Colonic mucosa (tissue), 4 donors: ENCODE measurements at regions not wholly inside any gene's neighbourhood (a gene's known extent, or its start where the extent isn't known, plus 50 kb on each side); places are given as distances from the start of the nearest gene placed in this dataset.

Experiments
- DNase-seq: peaks from one replicate; pipeline ENCODE4 v3.0.0-alpha.2; 2020
- H3K27ac ChIP-seq: fragments of 200-600 bp; one replicate; pipeline ENCODE4 v1.8.0; 2021
- H3K27me3 ChIP-seq: fragments of 200-600 bp; one replicate; pipeline ENCODE4 v1.8.0; 2021
- H3K36me3 ChIP-seq: fragments of 200-600 bp; one replicate; pipeline ENCODE4 v1.8.0; 2021
- H3K4me1 ChIP-seq: fragments of 200-600 bp; one replicate; pipeline ENCODE4 v1.8.0; 2021; ENCODE audit warnings: mild to moderate bottlenecking
- H3K4me3 ChIP-seq: fragments of 200-600 bp; one replicate; pipeline ENCODE4 v1.8.0; 2021
- H3K9ac ChIP-seq, 2 donors: one replicate each; pipeline ENCODE4 v1.7.0; 2013; ENCODE audit warnings: control low read depth in 2 of 2, low read depth in 2 of 2, low read length in 2 of 2
- H3K9me3 ChIP-seq: fragments of 200-600 bp; one replicate; pipeline ENCODE4 v1.8.0; 2021
- CTCF ChIP-seq: fragments of 200-600 bp; IDR thresholded peaks from one replicate; pipeline ENCODE4 v1.8.0; 2022; ENCODE audit warnings: antibody characterized with exemption, mild to moderate bottlenecking
- intact Hi-C: fragments of 100-400 bp; cut with DNase I; formaldehyde crosslinking; loops from one replicate; pipeline ENCODE4 v1.14.1; 2022
- donor health status: healthy.
- donor health status: DM: no; HTN: no; CAD: no.
- donor health status: DM: no; HTN: no; CAD: no.

- Histone ChIP-seq H3K27me3 (no peaks in the 10 kb centered on the region), H3K9ac (no peak overlapping the region), H3K4me3 (no peak overlapping the region), H3K9me3 (no peaks in the 10 kb centered on the region), H3K4me1 (no peaks in the 10 kb centered on the region), H3K36me3 (no peaks in the 10 kb centered on the region), H3K27ac (no peak overlapping the region)
- no peak for TF ChIP-seq CTCF
- no peak for DNase-seq
- intact Hi-C loops, result no loop called here
These were observed 74.5 kb upstream of the CALM2 start for GRCh38 chr2:47250586-47251403.

GRCh38 chr2:47249931-47250330 is 73.6 kb upstream of the CALM2 start:
- Histone ChIP-seq H3K9me3 (no peaks in the 10 kb centered on the region), H3K27me3 (no peaks in the 10 kb centered on the region), H3K9ac (no peak overlapping the region), H3K4me3 (no peak overlapping the region), H3K27ac (no peak overlapping the region), H3K36me3 (no peaks in the 10 kb centered on the region), H3K4me1 (no peaks in the 10 kb centered on the region)
- DNase-seq, result no peak
- intact Hi-C loops, result no loop called here
- TF ChIP-seq CTCF, result no peak

GRCh38 chr2:47249157-47249900 is 73.0 kb upstream of the CALM2 start:
- no peak overlapping the region for H3K27ac ChIP-seq
- no peak for TF ChIP-seq CTCF
- no peaks in the 10 kb centered on the region for H3K9me3 ChIP-seq
- intact Hi-C loops, result no loop called here
- no peak overlapping the region for H3K4me3 ChIP-seq
- no peak for DNase-seq
- H3K27me3 ChIP-seq, result no peaks in the 10 kb centered on the region
- H3K36me3 ChIP-seq, result no peaks in the 10 kb centered on the region
- no peaks in the 10 kb centered on the region for H3K4me1 ChIP-seq
- no peak overlapping the region for H3K9ac ChIP-seq

GRCh38 chr2:47243596-47244323 is 67.4 kb upstream of the CALM2 start:
- no peak for TF ChIP-seq CTCF
- no peaks in the 10 kb centered on the region for H3K36me3 ChIP-seq
- H3K27me3 ChIP-seq, result no peaks in the 10 kb centered on the region
- no peaks in the 10 kb centered on the region for H3K4me1 ChIP-seq
- no peaks in the 10 kb centered on the region for H3K9me3 ChIP-seq
- no peak overlapping the region for H3K9ac ChIP-seq
- no peak overlapping the region for H3K27ac ChIP-seq
- intact Hi-C loops, result no loop called here
- no peak overlapping the region for H3K4me3 ChIP-seq
- no peak for DNase-seq

GRCh38 chr2:47241715-47242114 is 65.4 kb upstream of the CALM2 start:
- no peak for DNase-seq
- no peaks in the 10 kb centered on the region for H3K36me3 ChIP-seq
- intact Hi-C loops, result no loop called here
- no peak overlapping the region for H3K4me3 ChIP-seq
- H3K27ac ChIP-seq, result no peak overlapping the region
- no peak overlapping the region for H3K9ac ChIP-seq
- no peak for TF ChIP-seq CTCF
- no peaks in the 10 kb centered on the region for H3K27me3 ChIP-seq
- no peaks in the 10 kb centered on the region for H3K4me1 ChIP-seq
- H3K9me3 ChIP-seq, result no peaks in the 10 kb centered on the region
